ENCODE measurements at regions not wholly inside any gene's neighbourhood (a gene's known extent, or its start where the extent isn't known, plus 50 kb on each side); places are given as distances from the start of the nearest gene placed in this dataset.

GRCh38 chrX:39149761-39150160 is 348.5 kb downstream of the MID1IP1 start:
- peak; percentile 45 to 77 (median 72) for TF ChIP-seq CTCF (IDR thresholded peaks at IDR 0.05)
- H3K4me3 ChIP-seq, result no peak overlapping the region
- DNase-seq (peak; percentile 48 to 92 (median 77)), FAIRE-seq (no peak), ATAC-seq (peak; percentile 76 to 93 (median 90))
- 19 to 26% methylated on average over 8 of the region's 8 CpGs for WGBS, 2 donors
- intact Hi-C loops (cut with DNase I), result loop anchor here in 2 of 3 donors (10.0 kb wide), 2 partner anchors 375 to 385 kb away; no protein-coding TSS in a partner anchor
- H3K9me3 ChIP-seq, result no peaks in the 10 kb centered on the region
- peaks cover 0 to 7% (median 0%) of the 10 kb centered on the region in 4 donors for H3K27me3 ChIP-seq
- no peaks in the 10 kb centered on the region for H3K36me3 ChIP-seq
- H3K27ac ChIP-seq, result no peak overlapping the region
- H3K4me1 ChIP-seq, result peaks cover 0 to 7% (median 0%) of the 10 kb centered on the region in 3 donors

- Histone ChIP-seq H3K27ac (no peak overlapping the region), H3K9me3 (no peaks in the 10 kb centered on the region), H3K4me1 (peaks cover 0 to 7% (median 0%) of the 10 kb centered on the region in 3 donors), H3K36me3 (no peaks in the 10 kb centered on the region), H3K4me3 (no peak overlapping the region), H3K27me3 (peaks cover 0 to 7% (median 1%) of the 10 kb centered on the region in 4 donors)
- WGBS, 2 donors, result 76 to 84% methylated on average over 5 of the region's 5 CpGs
- FAIRE-seq, result no peak
- no peak for DNase-seq
- no peak for TF ChIP-seq CTCF (IDR thresholded peaks at IDR 0.05)
- ATAC-seq, result no peak
- intact Hi-C loops (cut with DNase I), result loop anchor here in 1 of 3 donors (10.0 kb wide), 1 partner anchor 385 kb away; no protein-coding TSS in a partner anchor
Measured at GRCh38 chrX:39150220-39150619, 349.0 kb downstream of the MID1IP1 start.

GRCh38 chrX:39150621-39151020 is 349.4 kb downstream of the MID1IP1 start:
- ATAC-seq (no peak), DNase-seq (no peak), FAIRE-seq (no peak)
- TF ChIP-seq CTCF (IDR thresholded peaks at IDR 0.05), result no peak
- H3K4me3 ChIP-seq, result no peak overlapping the region
- intact Hi-C loops (cut with DNase I), result loop anchor here in 1 of 3 donors (10.0 kb wide), 1 partner anchor 386 kb away; no protein-coding TSS in a partner anchor
- H3K4me1 ChIP-seq, result peaks cover 0 to 7% (median 0%) of the 10 kb centered on the region in 3 donors
- peaks cover 0 to 8% (median 1%) of the 10 kb centered on the region in 4 donors for H3K27me3 ChIP-seq
- no peak overlapping the region for H3K27ac ChIP-seq
- H3K9me3 ChIP-seq, result no peaks in the 10 kb centered on the region
- 68 to 81% methylated on average over 5 of the region's 5 CpGs for WGBS, 2 donors
- no peaks in the 10 kb centered on the region for H3K36me3 ChIP-seq

- Histone ChIP-seq H3K4me1 (peaks cover 0 to 7% (median 0%) of the 10 kb centered on the region in 3 donors), H3K9me3 (no peaks in the 10 kb centered on the region), H3K4me3 (no peak overlapping the region), H3K36me3 (no peaks in the 10 kb centered on the region), H3K27me3 (peaks cover 0 to 11% (median 1%) of the 10 kb centered on the region in 4 donors), H3K27ac (no peak overlapping the region)
- FAIRE-seq, result no peak
- peak in 5 of 6 donors; percentile 16 to 80 (median 61) for DNase-seq
- intact Hi-C loops (cut with DNase I), result loop anchor here in 1 of 3 donors (10.0 kb wide), 1 partner anchor 387 kb away; no protein-coding TSS in a partner anchor
- peak in 3 of 4 donors; percentile 24 to 50 (median 30) for TF ChIP-seq CTCF (IDR thresholded peaks at IDR 0.05)
- 28 to 38% methylated on average over 7 of the region's 7 CpGs for WGBS, 2 donors
- peak in 3 of 4 donors; percentile 67 to 81 (median 79) for ATAC-seq
Measured at GRCh38 chrX:39152106-39152649, 350.9 kb downstream of the MID1IP1 start.

- FAIRE-seq (no peak), ATAC-seq (no peak), DNase-seq (no peak)
- Histone ChIP-seq H3K27ac (no peak overlapping the region), H3K9me3 (no peaks in the 10 kb centered on the region), H3K36me3 (no peaks in the 10 kb centered on the region), H3K4me1 (no peaks in the 10 kb centered on the region), H3K27me3 (peaks cover 0 to 10% (median 1%) of the 10 kb centered on the region in 4 donors), H3K4me3 (no peak overlapping the region)
- no peak for TF ChIP-seq CTCF (IDR thresholded peaks at IDR 0.05)
- intact Hi-C loops (cut with DNase I), result loop anchor here in 1 of 3 donors (10.0 kb wide), 1 partner anchor 391 kb away; no protein-coding TSS in a partner anchor
Measured at GRCh38 chrX:39156051-39156450, 354.8 kb downstream of the MID1IP1 start.
